Stimulated activated CD4-positive, alpha-beta T cell treated with anti-CD3 and anti-CD28 coated beads, Interleukin-15, amount 100 ng/mL, for 1 hour (primary cell): ENCODE measurements at regions not wholly inside any gene's neighbourhood (a gene's known extent, or its start where the extent isn't known, plus 50 kb on each side); places are given as distances from the start of the nearest gene placed in this dataset.

Experiments
- DNase-seq, 2 donors: peaks; one replicate each; pipeline ENCODE4 v3.0.0-alpha.2; 2020; ENCODE audit warnings: low read depth in 1 of 2, low spot score in 1 of 2

- no peak for DNase-seq
Measured at GRCh38 chr6:170136541-170137175, 154.2 kb downstream of the DLL1 start.

DNA sequence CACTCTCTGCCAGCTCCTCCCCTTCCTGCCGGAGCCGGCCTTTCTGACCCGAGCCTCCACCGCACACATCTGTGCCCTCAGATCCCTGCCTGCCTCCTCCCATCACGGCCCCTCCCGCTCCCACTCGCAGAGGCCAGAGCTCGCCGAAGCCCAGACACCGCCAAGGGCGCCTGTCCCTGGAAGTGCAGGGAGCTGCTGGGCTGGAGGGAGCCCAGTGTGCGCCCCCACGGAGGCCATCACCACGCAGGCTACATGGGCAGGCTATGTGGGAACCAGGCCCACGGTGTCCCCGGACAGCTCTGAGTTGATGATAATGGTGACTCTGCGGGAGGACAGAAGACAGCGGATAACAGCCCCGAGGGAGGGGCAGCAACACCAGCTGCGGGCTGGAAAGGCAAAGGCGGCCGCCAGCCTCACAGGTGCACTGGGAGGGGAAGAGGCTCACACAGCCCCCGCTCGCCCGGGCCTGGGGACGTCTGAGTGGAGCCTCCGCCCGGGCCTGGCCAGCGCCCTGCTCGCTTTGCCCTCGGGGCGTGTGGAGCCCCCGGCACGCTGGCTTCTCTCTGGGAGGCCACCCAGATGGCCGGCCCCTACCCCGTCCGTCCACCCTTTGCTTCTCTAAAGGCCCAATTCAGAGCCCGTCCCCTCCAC is 154.9 kb downstream of the DLL1 start:
- no peak for DNase-seq

DNA sequence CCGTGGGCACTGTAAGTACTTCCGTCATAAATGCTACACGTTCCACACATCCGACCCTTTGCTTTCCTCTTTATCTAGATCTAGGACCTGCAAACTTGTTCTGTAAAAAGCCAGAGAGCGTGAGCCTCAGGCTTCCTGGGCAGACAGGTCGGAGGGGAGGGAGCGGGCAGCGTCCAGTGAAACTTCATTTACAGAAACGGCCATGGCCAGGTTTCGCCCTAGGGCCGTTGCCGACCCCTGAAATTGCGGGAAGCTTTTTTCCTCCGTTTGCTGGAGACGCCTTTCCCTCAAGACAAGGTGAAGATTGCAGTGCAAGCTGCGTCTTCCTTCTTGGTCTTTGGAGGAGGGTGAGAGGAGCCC is 155.4 kb downstream of the DLL1 start:
- DNase-seq = no peak

DNA sequence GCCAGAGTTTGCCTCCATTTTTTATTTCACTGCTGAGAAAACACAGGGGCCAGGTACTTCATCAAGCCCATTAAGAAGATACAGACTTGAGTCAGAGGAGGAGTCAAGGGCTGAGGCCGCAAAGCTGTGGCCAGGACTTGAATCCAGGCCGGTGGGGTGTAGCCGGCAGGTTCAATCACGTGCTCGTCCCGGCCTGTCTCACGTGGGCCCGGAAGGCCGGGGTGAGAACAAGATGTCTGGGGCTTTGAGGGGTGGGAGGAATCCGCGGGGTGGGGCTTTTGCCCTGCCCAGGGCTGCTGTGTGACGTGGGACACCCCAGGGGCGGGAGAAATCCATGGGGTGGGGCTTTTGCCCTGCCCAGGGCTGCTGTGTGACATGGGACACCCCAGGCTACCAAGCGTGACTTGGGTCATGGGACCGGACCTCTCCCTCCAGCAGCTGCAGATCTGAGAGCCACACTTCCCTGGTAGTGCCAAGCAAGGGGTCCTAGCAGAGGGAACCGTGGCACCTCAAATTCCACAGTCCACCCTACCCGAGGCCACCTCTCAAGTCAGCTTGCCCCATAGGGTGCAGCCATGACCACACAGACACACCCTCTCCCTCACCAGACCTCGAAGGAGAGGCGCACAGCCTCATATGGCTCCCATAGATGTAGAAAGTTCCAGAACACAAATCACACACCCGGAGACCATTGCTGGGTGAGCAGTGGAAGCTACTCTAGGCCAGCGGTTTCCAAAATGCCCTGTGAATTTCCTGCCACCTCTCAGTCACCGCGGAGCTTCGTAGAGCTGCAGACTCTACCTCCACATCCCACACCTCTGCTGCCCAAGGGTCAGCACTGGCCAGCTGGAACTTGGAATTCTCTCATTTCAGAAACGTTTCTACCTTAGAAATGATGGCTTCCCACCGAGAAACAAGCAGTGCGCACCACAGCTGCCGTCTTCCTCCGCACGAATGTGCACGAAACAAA is 156.1 kb downstream of the DLL1 start:
- no peak for DNase-seq

- no peak for DNase-seq
Measured at GRCh38 chr6:170134031-170134470, 156.8 kb downstream of the DLL1 start.

DNA sequence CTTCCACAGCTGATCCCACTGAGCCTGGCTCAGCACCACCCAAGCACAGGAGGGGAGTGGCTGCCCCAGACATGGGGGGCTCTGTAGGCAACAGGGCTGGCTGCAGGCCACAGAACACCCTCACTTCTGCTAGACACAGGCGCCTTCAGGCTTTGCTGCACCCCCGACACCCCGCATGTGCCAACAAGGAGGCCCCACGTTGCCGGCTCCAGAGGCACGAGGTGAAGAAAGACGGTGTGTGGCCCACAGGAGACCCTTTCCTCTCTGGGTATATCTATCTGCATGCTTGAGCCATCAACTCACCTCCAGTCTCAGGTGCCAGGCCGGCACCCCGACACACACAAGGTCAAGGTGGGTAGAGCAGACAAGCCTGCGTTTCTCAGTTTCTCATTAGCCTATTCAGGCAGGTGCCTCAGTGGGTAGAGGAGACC is 158.3 kb downstream of the DLL1 start:
- DNase-seq = no peak

DNA sequence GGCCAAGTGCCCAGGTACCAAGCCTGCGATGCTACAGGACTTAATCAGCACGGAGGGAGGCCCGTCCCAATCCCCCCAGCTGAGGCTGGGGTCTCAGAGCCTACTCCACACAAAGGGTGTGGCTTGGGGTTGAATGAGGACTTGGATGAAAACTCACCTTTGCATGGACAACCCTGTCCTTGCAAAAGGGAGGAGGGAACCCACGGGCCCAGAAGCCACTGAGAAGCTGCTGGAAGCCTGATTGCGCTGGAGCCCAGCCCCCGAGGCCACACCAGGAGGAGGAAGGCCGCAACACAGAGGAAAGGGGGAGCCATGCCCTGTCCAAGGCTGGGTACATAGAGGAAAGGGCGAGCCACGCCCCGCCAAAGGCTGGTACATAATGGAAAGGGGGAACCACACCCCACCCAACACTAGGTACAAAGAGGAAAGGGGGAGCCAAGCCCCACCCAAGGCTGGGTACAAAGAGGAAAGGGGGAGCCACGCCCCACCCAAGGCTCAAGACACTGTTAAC is 158.8 kb downstream of the DLL1 start:
- DNase-seq = no peak

- DNase-seq = no peak
Measured at GRCh38 chr6:170131351-170131750, 159.5 kb downstream of the DLL1 start.

GRCh38 chr6:170130771-170131241 is 160.1 kb downstream of the DLL1 start:
- no peak for DNase-seq

DNA sequence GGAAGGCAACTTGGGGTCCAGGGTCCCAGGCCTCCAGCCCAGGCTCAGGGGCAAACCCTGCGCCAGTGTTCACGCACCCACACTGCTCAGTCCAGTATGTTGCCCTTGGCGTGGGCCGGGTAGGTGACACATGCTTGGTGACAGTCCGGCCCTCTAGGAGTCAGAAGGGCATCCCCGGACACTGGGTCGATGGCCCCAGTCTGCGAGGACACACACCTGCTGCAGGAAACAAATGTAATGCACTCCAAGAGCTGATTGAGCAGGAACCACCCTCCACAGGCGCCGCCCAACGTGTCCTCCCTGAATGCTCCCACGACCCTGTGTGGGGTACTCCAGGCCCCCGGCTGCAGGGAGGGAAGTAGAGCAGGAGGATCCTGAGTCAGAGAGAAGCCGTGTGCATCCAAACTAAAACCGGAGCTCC is 160.7 kb downstream of the DLL1 start:
- no peak for DNase-seq

DNA sequence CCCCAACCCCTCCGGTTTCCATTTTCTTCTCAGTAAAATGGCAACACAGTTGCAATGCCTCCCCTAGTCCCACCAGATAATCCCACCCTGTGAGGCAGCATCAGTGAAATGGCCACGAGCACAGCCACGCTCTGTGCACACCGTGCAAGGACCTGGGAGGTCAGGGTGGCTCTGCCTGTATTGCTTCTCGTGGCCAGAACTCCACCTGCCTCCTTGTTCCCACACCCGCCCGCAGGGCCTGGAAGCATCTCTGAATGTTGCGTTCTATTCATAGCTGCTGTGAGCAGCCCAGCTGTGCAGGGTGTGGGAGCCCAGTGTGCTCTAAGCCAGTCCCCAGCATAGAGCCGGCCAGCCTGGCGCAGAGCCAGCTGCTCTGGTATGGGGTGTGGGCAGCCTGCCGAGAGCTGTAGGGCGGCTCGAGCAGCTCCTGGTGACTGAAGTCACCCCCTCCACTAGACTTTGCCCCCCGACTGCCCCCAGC is 161.1 kb downstream of the DLL1 start:
- DNase-seq = no peak

- DNase-seq = no peak
Measured at GRCh38 chr6:170128811-170129681, 161.8 kb downstream of the DLL1 start.

- no peak for DNase-seq
Measured at GRCh38 chr6:170128346-170128745, 162.5 kb downstream of the DLL1 start.

DNA sequence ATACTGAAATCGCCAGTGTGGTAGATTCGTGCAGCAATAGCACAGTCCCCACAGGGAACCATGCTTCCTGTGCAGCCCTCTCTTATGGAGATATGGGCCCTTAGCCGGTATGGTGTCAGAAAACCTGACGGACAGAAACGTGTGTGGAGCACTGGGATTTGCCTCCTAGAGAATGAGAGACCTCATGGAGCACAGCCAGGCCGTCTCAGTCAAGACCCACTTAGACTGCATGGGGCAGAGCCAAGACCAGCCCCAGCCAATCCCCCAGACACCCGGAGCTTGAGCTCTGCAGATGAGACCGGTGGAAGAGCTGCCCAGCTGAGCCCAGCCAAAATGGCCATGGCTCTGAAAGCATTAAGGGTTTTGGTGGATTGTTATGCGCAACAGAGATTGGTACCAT is 163.7 kb downstream of the DLL1 start:
- DNase-seq = no peak

GRCh38 chr6:170125456-170126300 is 165.2 kb downstream of the DLL1 start:
- DNase-seq = no peak

GRCh38 chr6:170124836-170125235 is 166.0 kb downstream of the DLL1 start:
- DNase-seq = no peak

GRCh38 chr6:170124150-170124549 is 166.7 kb downstream of the DLL1 start:
- DNase-seq = no peak

DNA sequence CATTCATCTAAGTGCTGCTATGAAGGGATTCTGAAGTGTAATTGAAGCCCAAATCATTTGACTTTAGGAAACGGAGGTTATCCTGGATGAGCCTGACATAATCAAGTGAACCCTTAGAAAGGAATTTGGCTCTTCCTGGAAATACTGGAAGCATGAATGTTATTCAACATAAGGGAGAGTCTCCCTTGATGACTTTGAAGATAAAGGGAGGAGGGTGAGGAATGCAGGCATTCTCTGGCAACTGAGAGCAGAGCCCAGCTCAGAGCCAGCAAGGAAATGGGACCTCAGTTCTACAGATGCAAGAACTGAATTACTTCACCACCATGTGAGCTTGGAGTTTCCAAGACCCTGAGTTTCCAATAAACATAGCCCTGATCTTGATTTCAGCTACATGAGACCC is 168.2 kb downstream of the DLL1 start:
- DNase-seq = no peak

GRCh38 chr6:170117111-170117972 is 173.5 kb downstream of the DLL1 start:
- no peak for DNase-seq
